ENCODE measurements at regions not wholly inside any gene's neighbourhood (a gene's known extent, or its start where the extent isn't known, plus 50 kb on each side); places are given as distances from the start of the nearest gene placed in this dataset.

GRCh38 chr10:61356354-61356753, 96.8 kb downstream of the TMEM26 start:
- no peak for DNase-seq (ENCODE audit: low spot score)

- no peak for DNase-seq (ENCODE audit: low spot score)
These were observed 98.0 kb downstream of the TMEM26 start for GRCh38 chr10:61355211-61355610.

- no peak for DNase-seq (ENCODE audit: low spot score)
These were observed 98.7 kb downstream of the TMEM26 start for GRCh38 chr10:61354401-61354975.

- no peak for DNase-seq (ENCODE audit: low spot score)
These were observed 102.4 kb downstream of the TMEM26 start for GRCh38 chr10:61350794-61351193.

DNA sequence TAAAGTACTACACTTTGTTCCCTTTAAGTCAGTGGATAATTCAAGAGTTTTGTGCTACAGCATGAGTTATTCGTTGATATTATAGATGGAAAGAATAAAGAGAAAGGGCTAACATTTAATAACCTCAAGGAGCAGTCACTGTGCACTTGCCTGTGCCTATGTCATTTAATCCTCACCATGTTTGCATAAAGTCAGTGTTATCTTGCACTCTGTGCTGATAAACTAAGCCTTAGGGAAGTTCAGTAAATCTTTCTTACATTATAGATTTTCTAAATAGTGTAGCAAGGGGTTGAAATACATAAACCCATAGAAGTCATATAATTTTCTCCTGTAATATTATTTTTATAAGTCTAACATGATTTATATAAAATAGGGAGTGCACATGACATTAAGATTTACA, 103.1 kb downstream of the TMEM26 start:
- DNase-seq (ENCODE audit: low spot score) = no peak

DNA sequence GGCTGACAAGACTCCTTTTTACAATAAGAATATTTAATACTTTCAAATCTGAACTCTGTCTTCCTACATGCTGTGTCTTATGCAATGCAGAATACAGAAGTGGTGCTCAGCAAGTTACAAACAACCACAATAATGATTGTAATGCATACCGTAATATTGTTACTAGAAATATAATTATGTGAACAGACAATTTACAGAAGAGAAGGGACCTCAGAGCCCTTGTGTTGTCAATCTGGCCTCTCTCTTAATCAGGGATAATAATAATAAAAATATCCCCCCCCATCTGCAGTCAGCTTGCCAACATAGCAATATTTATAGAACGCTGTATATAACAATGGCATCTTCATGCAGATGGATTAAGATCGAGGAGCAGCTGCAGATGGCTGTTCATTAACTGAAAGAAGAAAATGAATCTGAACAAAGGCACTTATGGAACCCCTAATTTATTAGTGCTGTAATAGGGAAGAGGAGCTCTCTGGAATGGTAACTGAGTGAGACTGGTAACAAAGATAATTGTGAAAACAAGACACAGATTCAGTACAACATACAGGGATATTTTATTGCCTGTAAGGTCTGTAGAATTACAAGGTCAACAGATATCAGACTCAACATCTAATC, 106.3 kb downstream of the TMEM26 start:
- no peak for DNase-seq (ENCODE audit: low spot score)

DNA sequence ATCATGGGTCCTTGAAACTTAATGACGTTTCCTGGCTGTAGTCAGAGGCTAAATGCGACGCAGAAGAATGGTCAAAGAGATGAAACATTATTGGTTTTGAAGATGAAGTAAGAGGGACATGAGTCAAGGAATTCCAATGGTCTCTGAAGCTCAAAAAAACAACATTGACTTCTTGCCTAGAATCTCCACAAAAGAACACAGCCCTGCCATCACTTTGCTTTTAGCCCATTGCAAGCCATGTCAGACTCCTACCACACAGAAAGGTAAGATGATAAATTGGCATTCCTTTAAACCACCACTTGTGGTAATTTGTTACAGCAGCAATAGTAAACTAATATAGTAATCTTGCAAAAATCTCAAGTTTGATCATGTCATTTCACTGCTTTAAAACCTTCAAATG, 109.4 kb downstream of the TMEM26 start:
- no peak for DNase-seq (ENCODE audit: low spot score)

- no peak for DNase-seq (ENCODE audit: low spot score)
These were observed 110.2 kb downstream of the TMEM26 start for GRCh38 chr10:61342858-61343572.

DNA sequence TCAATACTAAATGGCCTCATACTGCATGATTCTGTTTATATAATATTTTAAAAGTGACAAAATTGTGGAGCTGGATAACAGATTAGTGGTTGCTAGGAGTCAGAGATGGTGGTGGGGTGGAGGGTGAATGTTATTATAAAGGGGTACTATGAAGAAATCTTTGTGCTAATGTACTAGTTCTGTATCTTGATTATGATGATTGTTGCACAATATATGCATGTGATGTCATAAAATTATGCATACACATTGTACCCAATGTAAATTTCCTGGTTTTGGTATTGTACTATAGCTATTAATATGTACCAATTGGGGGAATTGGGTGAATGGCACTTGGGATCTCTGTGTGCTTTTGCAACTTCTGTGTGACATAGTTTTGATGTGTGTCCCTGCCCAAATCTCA, 112.2 kb downstream of the TMEM26 start:
- no peak for DNase-seq (ENCODE audit: low spot score)

GRCh38 chr10:61338146-61338545, 115.0 kb downstream of the TMEM26 start:
- no peak for DNase-seq (ENCODE audit: low spot score)

GRCh38 chr10:61337741-61338140, 115.4 kb downstream of the TMEM26 start:
- no peak for DNase-seq (ENCODE audit: low spot score)

- no peak for DNase-seq (ENCODE audit: low spot score)
These were observed 116.3 kb downstream of the TMEM26 start for GRCh38 chr10:61336831-61337230.

- DNase-seq (ENCODE audit: low spot score) = no peak
These were observed 117.8 kb downstream of the TMEM26 start for GRCh38 chr10:61335359-61335758.

GRCh38 chr10:61332581-61332980, 120.6 kb downstream of the TMEM26 start:
- DNase-seq (ENCODE audit: low spot score) = no peak

DNA sequence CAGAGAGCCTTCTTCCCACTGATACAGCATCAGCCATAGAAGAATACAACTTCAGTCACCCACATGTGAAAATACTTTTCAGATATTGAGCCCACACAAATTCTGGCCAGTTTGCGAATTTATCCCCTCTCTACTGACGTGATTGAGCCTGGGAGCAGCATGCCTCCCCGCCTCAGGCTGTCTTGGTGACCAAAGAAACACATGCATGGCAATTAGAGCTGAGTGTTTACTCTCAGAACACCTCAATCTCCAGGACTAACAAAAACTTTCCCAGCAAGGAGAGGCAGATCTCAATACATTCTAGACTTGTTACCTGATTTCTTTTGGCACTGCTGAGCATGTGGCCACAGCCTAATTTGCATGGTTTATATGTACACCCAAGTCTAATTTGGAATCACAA, 122.5 kb downstream of the TMEM26 start:
- DNase-seq (ENCODE audit: low spot score) = no peak

DNA sequence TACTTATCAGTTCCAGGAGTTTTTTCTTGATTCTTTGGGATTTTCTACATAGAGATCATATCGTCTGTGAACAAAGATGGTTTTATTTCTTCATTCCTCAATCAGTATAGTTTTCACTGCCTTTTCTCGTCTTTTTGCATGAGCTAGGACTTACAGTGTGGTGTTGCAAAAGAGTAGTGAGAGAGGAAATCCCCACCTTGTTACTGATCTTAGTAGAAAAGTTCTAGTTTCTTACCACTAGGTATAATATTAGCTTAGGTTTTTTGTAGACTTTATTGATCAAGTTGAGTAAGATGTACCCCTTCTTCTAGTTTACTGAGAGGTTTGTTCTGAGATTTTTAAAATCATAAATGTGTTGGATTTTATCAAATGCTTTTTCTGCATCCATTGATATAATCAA, 123.3 kb downstream of the TMEM26 start:
- DNase-seq (ENCODE audit: low spot score) = no peak

GRCh38 chr10:61325223-61325960, 127.8 kb downstream of the TMEM26 start:
- DNase-seq (ENCODE audit: low spot score) = no peak

GRCh38 chr10:61323726-61324125, 129.5 kb downstream of the TMEM26 start:
- no peak for DNase-seq (ENCODE audit: low spot score)

DNA sequence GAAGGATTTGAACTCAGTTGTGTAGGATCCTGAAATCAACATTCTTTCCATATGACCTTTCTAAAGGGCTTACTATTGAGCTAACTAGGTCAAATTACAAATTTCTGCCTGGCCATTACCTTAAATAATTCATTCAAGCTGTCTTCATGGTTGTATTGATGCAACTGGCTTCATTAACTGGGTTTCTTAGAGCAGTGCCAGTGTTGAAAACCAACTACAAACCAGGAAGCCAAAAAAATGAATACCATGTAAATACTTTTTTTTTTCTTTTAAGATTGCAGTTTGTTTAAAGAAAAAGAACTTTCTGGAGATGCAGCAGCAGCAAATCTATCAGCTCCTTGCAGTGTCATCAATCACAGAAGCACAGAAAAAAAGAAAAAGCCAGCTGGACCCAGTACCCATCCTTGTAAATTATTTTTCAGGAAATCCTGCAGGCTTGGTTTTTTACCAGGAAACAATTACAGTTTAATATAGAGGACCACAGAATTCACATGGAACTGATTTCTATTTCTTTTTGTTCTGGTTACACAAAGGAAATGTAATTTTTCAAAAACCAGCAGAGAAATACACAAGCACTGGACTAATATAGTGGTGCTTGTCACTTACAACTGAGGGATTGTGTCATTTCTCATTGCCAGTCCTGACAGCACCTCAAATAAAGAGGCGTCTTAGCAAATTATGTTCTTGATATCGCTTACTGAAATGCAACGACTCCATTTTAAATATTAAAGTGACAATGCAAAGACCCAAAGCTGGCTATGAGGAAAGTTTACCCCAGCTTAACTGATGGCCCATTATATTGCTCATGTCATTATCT, 131.9 kb downstream of the TMEM26 start:
- no peak for DNase-seq (ENCODE audit: low spot score)

GRCh38 chr10:61320257-61320587, 133.0 kb downstream of the TMEM26 start:
- DNase-seq (ENCODE audit: low spot score) = no peak

DNA sequence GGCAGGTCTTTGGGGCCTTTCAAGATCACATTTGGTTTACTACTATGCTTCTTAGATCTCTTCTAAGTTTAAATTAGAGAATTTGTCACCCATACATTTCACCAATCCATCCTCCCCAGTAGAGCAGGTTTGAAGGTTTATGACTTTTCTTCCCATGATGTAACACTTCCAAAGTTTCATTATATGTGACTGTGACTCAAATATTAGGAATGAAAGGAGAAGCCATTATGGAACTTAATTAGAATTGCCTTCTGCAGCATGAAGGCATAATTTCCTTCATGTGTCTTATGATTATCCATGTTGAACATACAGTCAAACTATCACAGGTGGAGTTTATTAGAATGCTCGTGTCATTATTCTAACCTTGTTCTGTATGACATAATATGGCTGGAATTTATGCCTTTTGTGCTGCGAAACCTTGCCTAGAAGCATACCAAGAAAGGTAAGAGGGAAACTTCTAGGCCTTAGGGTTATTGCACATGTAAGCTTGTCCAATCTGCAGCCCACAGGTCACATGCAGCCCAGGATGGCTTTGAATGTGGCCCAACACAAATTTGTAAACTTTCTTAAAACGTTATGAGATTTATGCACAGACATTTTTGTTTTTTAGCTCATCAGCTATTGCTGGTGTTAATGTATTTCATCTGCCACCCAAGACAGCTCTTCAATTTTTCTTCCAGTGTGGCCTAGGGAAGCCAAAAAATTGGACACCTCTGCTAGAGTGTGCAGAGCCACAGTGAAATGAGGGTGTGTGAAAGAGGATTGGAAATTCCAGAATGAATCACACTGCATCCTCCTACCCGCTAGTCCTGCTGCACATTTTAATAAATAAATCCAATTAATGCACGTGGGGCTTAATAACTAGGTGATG, 133.6 kb downstream of the TMEM26 start:
- DNase-seq (ENCODE audit: low spot score) = no peak

Data from LoVo (cell line).